MM.1S (cell line): ENCODE measurements at regions not wholly inside any gene's neighbourhood (a gene's known extent, or its start where the extent isn't known, plus 50 kb on each side); places are given as distances from the start of the nearest gene placed in this dataset.

Experiments
- EZH2 ChIP-seq: fragments of 300-600 bp; sonication (generic); optimal IDR thresholded peaks from 2 replicates; pipeline ENCODE3; 2017; ENCODE audit warnings: low read depth, mild to moderate bottlenecking, antibody characterized with exemption, low read length, mixed read lengths
- EZH2phosphoT487 ChIP-seq: fragments of 300-600 bp; sonication (generic); IDR thresholded peaks from 2 replicates; pipeline ENCODE4 v1.6.1; 2018; ENCODE audit warnings: antibody characterized with exemption, low read length
- TF ChIP-seq, protein P1 (sequence below): fragments of 300-600 bp; sonication (generic); IDR thresholded peaks from 2 replicates; pipeline ENCODE4 v1.5.1; 2016; ENCODE audit warnings: antibody characterized with exemption, low read length, mixed read lengths

DNA sequence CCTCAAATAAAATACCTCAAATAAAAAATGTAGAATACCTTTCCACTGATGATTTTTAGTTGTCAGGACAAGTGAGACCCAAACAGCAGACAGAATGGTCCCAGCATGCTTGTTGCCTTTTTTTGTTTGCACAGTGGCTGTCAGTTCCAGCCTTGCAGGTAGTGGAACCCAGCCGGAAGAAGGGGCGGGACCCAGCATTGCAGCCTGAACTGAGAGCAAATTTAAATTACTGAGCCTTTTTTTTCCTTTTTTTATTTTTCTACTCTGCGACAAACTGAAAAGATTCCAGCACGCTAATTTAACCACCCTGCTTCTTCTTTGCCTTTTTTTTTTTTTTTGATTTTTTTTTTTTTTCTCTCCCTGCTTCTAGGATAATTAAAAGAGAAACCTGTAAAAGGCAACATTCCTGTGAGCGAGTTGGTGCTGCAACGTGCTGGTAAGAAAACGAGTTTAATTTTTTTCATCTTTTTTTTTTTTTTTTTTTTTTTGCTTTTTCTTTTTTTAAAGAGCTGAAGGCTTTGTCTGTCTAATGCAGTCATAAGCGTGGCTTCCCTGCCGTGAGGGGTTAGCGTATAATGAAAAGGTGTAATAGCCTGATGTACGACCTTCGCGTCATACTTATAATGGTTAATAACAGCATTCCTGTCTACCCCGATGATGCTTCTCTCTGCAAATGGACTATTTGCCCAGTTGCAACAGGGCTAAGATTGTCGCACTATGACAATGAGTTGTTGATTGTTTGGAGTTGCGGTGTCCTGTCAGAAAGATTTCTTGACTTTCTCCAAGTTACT, 555.3 kb upstream of the CELF2 start:
- TF ChIP-seq, protein P1, sequence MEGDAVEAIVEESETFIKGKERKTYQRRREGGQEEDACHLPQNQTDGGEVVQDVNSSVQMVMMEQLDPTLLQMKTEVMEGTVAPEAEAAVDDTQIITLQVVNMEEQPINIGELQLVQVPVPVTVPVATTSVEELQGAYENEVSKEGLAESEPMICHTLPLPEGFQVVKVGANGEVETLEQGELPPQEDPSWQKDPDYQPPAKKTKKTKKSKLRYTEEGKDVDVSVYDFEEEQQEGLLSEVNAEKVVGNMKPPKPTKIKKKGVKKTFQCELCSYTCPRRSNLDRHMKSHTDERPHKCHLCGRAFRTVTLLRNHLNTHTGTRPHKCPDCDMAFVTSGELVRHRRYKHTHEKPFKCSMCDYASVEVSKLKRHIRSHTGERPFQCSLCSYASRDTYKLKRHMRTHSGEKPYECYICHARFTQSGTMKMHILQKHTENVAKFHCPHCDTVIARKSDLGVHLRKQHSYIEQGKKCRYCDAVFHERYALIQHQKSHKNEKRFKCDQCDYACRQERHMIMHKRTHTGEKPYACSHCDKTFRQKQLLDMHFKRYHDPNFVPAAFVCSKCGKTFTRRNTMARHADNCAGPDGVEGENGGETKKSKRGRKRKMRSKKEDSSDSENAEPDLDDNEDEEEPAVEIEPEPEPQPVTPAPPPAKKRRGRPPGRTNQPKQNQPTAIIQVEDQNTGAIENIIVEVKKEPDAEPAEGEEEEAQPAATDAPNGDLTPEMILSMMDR: no peak
- no peak for TF ChIP-seq EZH2phosphoT487
- TF ChIP-seq EZH2: no peak
